ENCODE measurements at regions not wholly inside any gene's neighbourhood (a gene's known extent, or its start where the extent isn't known, plus 50 kb on each side); places are given as distances from the start of the nearest gene placed in this dataset.

- no peaks in the 10 kb centered on the region for H3K27me3 ChIP-seq (ENCODE audit: control insufficient read depth, insufficient read depth, low read length)
- H3K4me3 ChIP-seq (ENCODE audit: insufficient read depth, low read depth, low read length), result no peak overlapping the region
- CTCF ChIA-PET, result interaction anchor here (1.7 kb wide), 1 partner anchor 284 kb away, joined by 4 read pairs; no protein-coding TSS in a partner anchor
- peaks cover 3% of the 10 kb centered on the region for H3K9me1 ChIP-seq (ENCODE audit: insufficient read depth, low read length)
- POLR2A ChIA-PET (ENCODE audit: unreplicated experiment), result no interaction called here
- TF ChIP-seq FOS (IDR thresholded peaks at IDR 0.05; ENCODE audit: low read depth, low read length) (no peak), MXI1 (IDR thresholded peaks at IDR 0.05; ENCODE audit: borderline replicate concordance, low read depth, low read length) (no peak)
- H3K4me2 ChIP-seq (ENCODE audit: low read depth, low read length), result no peak overlapping the region
- peak overlapping the region; percentile 64 for H2BK120ac ChIP-seq (ENCODE audit: low read depth, low read length)
- no peak overlapping the region for H4K91ac ChIP-seq (ENCODE audit: insufficient read depth, low read depth, low read length)
- no peak overlapping the region for H2AFZ ChIP-seq (replicated peaks; ENCODE audit: low read length, poor library complexity)
- H4K20me1 ChIP-seq (ENCODE audit: insufficient read depth, low read length), result no peaks in the 10 kb centered on the region
- WGBS, 2 experiments (ENCODE audit: extremely low coverage in 2 of 2, insufficient read length in 1 of 2), result no CpG with 5 or more reads among the region's 1 CpG
- no peaks in the 10 kb centered on the region for H3K79me1 ChIP-seq (ENCODE audit: low read depth in 1 of 2, low read length in 2 of 2)
- peak overlapping the region; percentile 81; the same call in 1 of the 2 replicates for H3K18ac ChIP-seq (ENCODE audit: low read depth, low read length)
- no peak overlapping the region for H3K27ac ChIP-seq (ENCODE audit: insufficient read depth, low read length)
- no peak overlapping the region for H4K8ac ChIP-seq (ENCODE audit: low read depth in 2 of 2, low read length in 2 of 2)
- no peak overlapping the region; the same call in 2 of the 3 replicates for H2BK15ac ChIP-seq (ENCODE audit: low read depth, low read length)
- H3K23ac ChIP-seq (ENCODE audit: low read depth, low read length), result no peak overlapping the region
- H2AK5ac ChIP-seq (ENCODE audit: low read depth, low read length), result no peak overlapping the region
- H3K9ac ChIP-seq (ENCODE audit: low read depth, low read length), result no peak overlapping the region
- H3K9me3 ChIP-seq (ENCODE audit: control insufficient read depth, insufficient read depth, low read length), result no peaks in the 10 kb centered on the region
- no peak overlapping the region for H2BK5ac ChIP-seq (ENCODE audit: low read depth, low read length, poor library complexity, severe bottlenecking)
- H2AK9ac ChIP-seq (replicated peaks; ENCODE audit: low read depth, low read length, poor library complexity), result no peak overlapping the region
- intact Hi-C loops (cut with micrococcal nuclease), result no loop called here
- DNase-seq (no peak), ATAC-seq (ENCODE audit: low read depth) (no peak)
- H2BK20ac ChIP-seq (ENCODE audit: low read depth, low read length), result no peak overlapping the region; the same call in 1 of the 2 replicates
- no peak overlapping the region for H3K56ac ChIP-seq (ENCODE audit: extremely low read depth, insufficient read depth, low read length)
- in situ Hi-C loops (cut with MboI; ENCODE audit: low sequenced_read_pairs), result loop anchor here (10.0 kb wide), 1 partner anchor 137 kb away; no protein-coding TSS in a partner anchor
- dilution Hi-C loops (cut with HindIII; ENCODE audit: low sequenced_read_pairs, unreplicated experiment), result no loop called here
- no peaks in the 10 kb centered on the region for H3K36me3 ChIP-seq (ENCODE audit: control insufficient read depth, insufficient read depth, low read length)
- no peak overlapping the region for H4K5ac ChIP-seq (ENCODE audit: low read depth, low read length)
- H3K4me1 ChIP-seq (ENCODE audit: control insufficient read depth, insufficient read depth, low read length), result peaks cover 7% of the 10 kb centered on the region
- no peak overlapping the region for H3K4ac ChIP-seq (ENCODE audit: low read depth, low read length)
- H3K14ac ChIP-seq (replicated peaks; ENCODE audit: low read depth, low read length), result no peak overlapping the region
- BruUV-seq (replicated peaks), result no TSS peak
These were observed 193.0 kb downstream of the VGLL3 start for GRCh38 chr3:86797946-86798345.
